GM23248 (cell line): ENCODE measurements at regions not wholly inside any gene's neighbourhood (a gene's known extent, or its start where the extent isn't known, plus 50 kb on each side); places are given as distances from the start of the nearest gene placed in this dataset.
"Not testable (repeated sequence)": the region's sequence is repeated elsewhere in the genome, so short reads cannot be mapped to it uniquely, and the experiment has no call there.

Experiments used
- DNase-seq: peaks from one replicate; pipeline ENCODE4 v3.0.0-alpha.2; 2015
- H2AFZ ChIP-seq: fragments of 200-600 bp; sonication (generic); 2 replicates; pipeline ENCODE4 v1.6.1; 2016; ENCODE audit warnings: antibody characterized with exemption
- H3F3A ChIP-seq: fragments of 200-600 bp; sonication (generic); 2 replicates; pipeline ENCODE4 v1.6.1; 2016; ENCODE audit warnings: mild to moderate bottlenecking, antibody characterized with exemption, mixed run types; ENCODE audit not compliant: insufficient read depth
- H3K27ac ChIP-seq: fragments of 200-600 bp; sonication (generic); 2 replicates; pipeline ENCODE4 v1.5.1; 2016; ENCODE audit warnings: mild to moderate bottlenecking
- H3K27me3 ChIP-seq: fragments of 200-600 bp; sonication (generic); replicated peaks from 2 replicates; pipeline ENCODE4 v1.6.1; 2016; ENCODE audit warnings: mild to moderate bottlenecking; ENCODE audit not compliant: insufficient read depth
- H3K36me3 ChIP-seq: fragments of 200-600 bp; sonication (generic); 2 replicates; pipeline ENCODE4 v1.6.1; 2016; ENCODE audit warnings: low read depth, mild to moderate bottlenecking
- H3K4me1 ChIP-seq: fragments of 200-600 bp; sonication (generic); 2 replicates; pipeline ENCODE4 v1.6.1; 2016; ENCODE audit warnings: mild to moderate bottlenecking; ENCODE audit not compliant: insufficient read depth
- H3K4me2 ChIP-seq: fragments of 200-600 bp; sonication (generic); one replicate; pipeline ENCODE4 v1.6.1; 2016; ENCODE audit warnings: mild to moderate bottlenecking; ENCODE audit not compliant: unreplicated experiment
- H3K4me3 ChIP-seq: fragments of 200-600 bp; sonication (generic); 2 replicates; pipeline ENCODE4 v1.5.1; 2016; ENCODE audit warnings: mild to moderate bottlenecking
- H3K79me2 ChIP-seq: fragments of 200-600 bp; sonication (generic); 2 replicates; pipeline ENCODE4 v1.6.1; 2016; ENCODE audit warnings: mild to moderate bottlenecking; ENCODE audit not compliant: insufficient read depth
- H3K9ac ChIP-seq: fragments of 200-600 bp; sonication (generic); 2 replicates; pipeline ENCODE4 v1.6.1; 2016; ENCODE audit warnings: mild to moderate bottlenecking
- H3K9me2 ChIP-seq: fragments of 200-600 bp; sonication (generic); 2 replicates; pipeline ENCODE4 v1.6.1; 2016; ENCODE audit warnings: mixed run types, mild to moderate bottlenecking, moderate library complexity; ENCODE audit not compliant: insufficient read depth
- H3K9me3 ChIP-seq: fragments of 200-600 bp; sonication (generic); one replicate; pipeline ENCODE4 v1.6.1; 2017; ENCODE audit warnings: low read depth
- H4K20me1 ChIP-seq: fragments of 200-600 bp; sonication (generic); 2 replicates; pipeline ENCODE4 v1.6.0; 2016; ENCODE audit not compliant: insufficient read depth
- EZH2 ChIP-seq: fragments of 200-600 bp; sonication (generic); IDR thresholded peaks from 2 replicates; pipeline ENCODE4 v1.6.1; 2018; ENCODE audit warnings: antibody characterized with exemption, mild to moderate bottlenecking; ENCODE audit not compliant: insufficient read depth, poor library complexity, severe bottlenecking
- EZH2phosphoT487 ChIP-seq: fragments of 200-600 bp; sonication (generic); IDR thresholded peaks from 2 replicates; pipeline ENCODE4 v1.6.1; 2018; ENCODE audit warnings: antibody characterized with exemption, moderate library complexity, mild to moderate bottlenecking, low read depth; ENCODE audit not compliant: insufficient read depth
- WGBS, 2 experiments: methylation state at CpG; one replicate each; pipeline ENCODE4 v1.1.6; 2015 to 2017; ENCODE audit warnings: low lambda C conversion rate in 2 of 2, low coverage in 1 of 2; ENCODE audit errors: missing lambda C conversion rate in 2 of 2; 5-methylcytosine and 5-hydroxymethylcytosine counted together
- in situ Hi-C: fragments of 300-500 bp; cut with MboI; formaldehyde crosslinking; loops from 2 replicates; pipeline ENCODE4 v1.15.0; 2020

- H3K36me3 ChIP-seq: no peaks in the 10 kb centered on the region
- H3K27ac ChIP-seq: no peak overlapping the region
- no peak overlapping the region for H3K4me3 ChIP-seq
- H3K9ac ChIP-seq: no peak overlapping the region
- H3K4me1 ChIP-seq: no peaks in the 10 kb centered on the region
- no peak overlapping the region for H3K4me2 ChIP-seq
- WGBS, 2 experiments: 10 to 16% methylated on average over 2 of the region's 2 CpGs
- TF ChIP-seq EZH2phosphoT487: no peak
- TF ChIP-seq EZH2: no peak
- no peaks in the 10 kb centered on the region for H3K9me2 ChIP-seq
- H3K9me3 ChIP-seq: no peaks in the 10 kb centered on the region
- H3F3A ChIP-seq: no peaks in the 10 kb centered on the region
- H2AFZ ChIP-seq: no peak overlapping the region
- H3K79me2 ChIP-seq: no peaks in the 10 kb centered on the region
- H4K20me1 ChIP-seq: no peaks in the 10 kb centered on the region
- DNase-seq: no peak
- in situ Hi-C loops: no loop called here
- no peaks in the 10 kb centered on the region for H3K27me3 ChIP-seq
Measured at GRCh38 chr7:9504678-9505077, 1071.3 kb downstream of the NXPH1 start.

- Histone ChIP-seq H3F3A (no peaks in the 10 kb centered on the region), H3K9me3 (peaks cover 3% of the 10 kb centered on the region), H3K4me2 (no peak overlapping the region), H3K79me2 (no peaks in the 10 kb centered on the region), H3K4me3 (no peak overlapping the region), H3K27ac (no peak overlapping the region), H3K4me1 (no peaks in the 10 kb centered on the region), H3K9me2 (no peaks in the 10 kb centered on the region), H3K9ac (no peak overlapping the region), H2AFZ (no peak overlapping the region), H3K27me3 (no peaks in the 10 kb centered on the region), H4K20me1 (no peaks in the 10 kb centered on the region), H3K36me3 (no peaks in the 10 kb centered on the region)
- 49 to 51% methylated on average over 2 of the region's 2 CpGs for WGBS, 2 experiments
- in situ Hi-C loops: no loop called here
- TF ChIP-seq EZH2phosphoT487 (no peak), EZH2 (no peak)
- DNase-seq: no peak
Measured at GRCh38 chr7:9505516-9505915, 1072.1 kb downstream of the NXPH1 start.

DNA sequence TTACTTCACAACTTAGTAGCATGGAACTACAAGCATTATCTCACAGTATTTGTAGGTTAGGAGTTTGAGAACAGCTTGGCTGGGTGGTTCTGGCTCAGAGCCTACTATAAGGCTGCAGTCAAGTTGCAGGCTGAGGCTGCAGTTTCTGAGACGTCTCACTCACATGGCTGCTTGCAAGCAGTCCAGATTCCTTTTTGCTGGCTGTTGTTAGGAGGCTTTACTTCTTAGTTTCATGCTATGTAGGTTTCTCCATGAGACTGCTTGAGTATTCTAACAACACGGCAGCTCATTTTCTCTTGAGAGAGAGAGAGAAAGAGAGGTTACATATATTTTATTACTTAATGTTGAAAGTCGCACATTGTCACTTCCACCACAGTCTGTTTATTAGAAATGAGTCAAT, 1073.9 kb downstream of the NXPH1 start:
- no peaks in the 10 kb centered on the region for H3K27me3 ChIP-seq
- no peak overlapping the region for H3K4me2 ChIP-seq
- in situ Hi-C loops: no loop called here
- no peaks in the 10 kb centered on the region for H3K4me1 ChIP-seq
- no peak overlapping the region for H3K4me3 ChIP-seq
- TF ChIP-seq EZH2phosphoT487 (no peak), EZH2 (no peak)
- no peaks in the 10 kb centered on the region for H3K79me2 ChIP-seq
- WGBS, 2 experiments: 1 to 2% methylated on average over 3 of the region's 3 CpGs
- H4K20me1 ChIP-seq: no peaks in the 10 kb centered on the region
- H2AFZ ChIP-seq: no peak overlapping the region
- H3K9ac ChIP-seq: no peak overlapping the region
- H3F3A ChIP-seq: no peaks in the 10 kb centered on the region
- H3K27ac ChIP-seq: no peak overlapping the region
- DNase-seq: no peak
- no peaks in the 10 kb centered on the region for H3K36me3 ChIP-seq
- peaks cover 3% of the 10 kb centered on the region for H3K9me3 ChIP-seq
- H3K9me2 ChIP-seq: 0 out of 2 replicates have a peak, but pooled peaks cover under 1% of the 10 kb centered on the region

GRCh38 chr7:9516662-9517061, 1083.3 kb downstream of the NXPH1 start:
- no peaks in the 10 kb centered on the region for H3K36me3 ChIP-seq
- no peak overlapping the region for H3K4me2 ChIP-seq
- H3K27me3 ChIP-seq: no peaks in the 10 kb centered on the region
- no peak overlapping the region for H2AFZ ChIP-seq
- H4K20me1 ChIP-seq: no peaks in the 10 kb centered on the region
- no peak overlapping the region for H3K9ac ChIP-seq
- no peaks in the 10 kb centered on the region for H3F3A ChIP-seq
- no peaks in the 10 kb centered on the region for H3K4me1 ChIP-seq
- no peak overlapping the region for H3K27ac ChIP-seq
- TF ChIP-seq EZH2 (no peak), EZH2phosphoT487 (no peak)
- H3K79me2 ChIP-seq: no peaks in the 10 kb centered on the region
- no peak overlapping the region for H3K4me3 ChIP-seq
- WGBS, 2 experiments: 10 to 16% methylated on average over 4 of the region's 4 CpGs
- peaks cover 3% of the 10 kb centered on the region for H3K9me3 ChIP-seq
- DNase-seq: no peak
- H3K9me2 ChIP-seq: 0 out of 2 replicates have a peak, but pooled peaks cover 3% of the 10 kb centered on the region
- in situ Hi-C loops: no loop called here

- Histone ChIP-seq H3K36me3 (no peaks in the 10 kb centered on the region), H3K79me2 (no peaks in the 10 kb centered on the region), H3K4me1 (no peaks in the 10 kb centered on the region), H3K4me2 (no peak overlapping the region), H4K20me1 (no peaks in the 10 kb centered on the region), H3K27ac (no peak overlapping the region), H3F3A (no peaks in the 10 kb centered on the region), H2AFZ (no peak overlapping the region), H3K27me3 (no peaks in the 10 kb centered on the region), H3K9me3 (no peaks in the 10 kb centered on the region), H3K4me3 (no peak overlapping the region), H3K9me2 (no peaks in the 10 kb centered on the region), H3K9ac (no peak overlapping the region)
- 27% methylated on average over 2 of the region's 2 CpGs for WGBS, 2 experiments
- no peak for TF ChIP-seq EZH2
- no peak for TF ChIP-seq EZH2phosphoT487
- in situ Hi-C loops: no loop called here
- no peak for DNase-seq
Measured at GRCh38 chr7:9523579-9523978, 1090.2 kb downstream of the NXPH1 start.

DNA sequence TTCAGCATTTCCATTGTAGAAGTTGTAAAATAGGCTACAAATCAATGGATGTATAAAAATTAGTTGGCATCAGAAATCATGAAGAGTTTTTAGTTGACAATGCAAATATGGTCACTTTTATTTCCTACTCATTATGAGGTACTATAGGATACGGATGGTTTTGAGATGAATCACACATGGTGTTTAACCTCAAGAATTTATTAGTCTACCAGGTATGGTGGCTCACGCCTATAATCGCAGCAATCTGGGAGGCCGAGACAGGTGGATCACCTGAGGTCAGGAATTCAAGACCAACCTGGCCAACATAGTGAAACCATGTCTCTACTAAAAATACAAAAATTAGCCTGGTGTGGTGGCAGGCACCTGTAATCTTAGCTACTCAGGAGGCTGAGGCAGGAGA, 1119.0 kb downstream of the NXPH1 start:
- H3K27ac ChIP-seq, H3K4me3 ChIP-seq, H3K36me3 ChIP-seq, H3K4me1 ChIP-seq, DNase-seq, H3K9ac ChIP-seq, in situ Hi-C loops, H2AFZ ChIP-seq, H4K20me1 ChIP-seq, H3K9me3 ChIP-seq, H3K4me2 ChIP-seq, H3K27me3 ChIP-seq, H3K9me2 ChIP-seq, H3F3A ChIP-seq, H3K79me2 ChIP-seq: not testable (repeated sequence)
- 44 to 48% methylated on average over 4 of the region's 4 CpGs for WGBS, 2 experiments
